AG08396 (cell line): ENCODE measurements at regions not wholly inside any gene's neighbourhood (a gene's known extent, or its start where the extent isn't known, plus 50 kb on each side); places are given as distances from the start of the nearest gene placed in this dataset.

ENCODE experiments used
- DNase-seq: peaks from one replicate; pipeline ENCODE4 v3.0.0; 2012; ENCODE audit warnings: low spot score, mixed read lengths

DNA sequence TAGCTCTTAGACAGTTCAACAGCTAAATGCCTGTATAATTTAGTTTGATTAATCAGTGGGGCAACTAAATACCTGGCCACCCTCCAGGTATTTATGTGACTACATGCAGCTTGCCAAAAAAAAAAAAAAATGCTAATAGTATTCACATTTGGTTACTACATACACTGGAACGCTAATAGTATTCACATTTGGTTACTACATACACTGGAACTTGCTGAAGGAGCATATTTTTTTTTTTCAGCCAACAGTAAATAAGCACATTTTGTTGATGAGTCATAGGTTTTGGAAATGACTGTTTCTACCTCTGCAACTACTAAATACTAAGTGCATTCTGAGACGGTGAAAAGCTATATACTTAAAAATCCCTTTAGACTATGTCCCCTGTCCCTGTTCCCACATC is 1172.3 kb downstream of the LRFN5 start:
- DNase-seq = no peak

DNA sequence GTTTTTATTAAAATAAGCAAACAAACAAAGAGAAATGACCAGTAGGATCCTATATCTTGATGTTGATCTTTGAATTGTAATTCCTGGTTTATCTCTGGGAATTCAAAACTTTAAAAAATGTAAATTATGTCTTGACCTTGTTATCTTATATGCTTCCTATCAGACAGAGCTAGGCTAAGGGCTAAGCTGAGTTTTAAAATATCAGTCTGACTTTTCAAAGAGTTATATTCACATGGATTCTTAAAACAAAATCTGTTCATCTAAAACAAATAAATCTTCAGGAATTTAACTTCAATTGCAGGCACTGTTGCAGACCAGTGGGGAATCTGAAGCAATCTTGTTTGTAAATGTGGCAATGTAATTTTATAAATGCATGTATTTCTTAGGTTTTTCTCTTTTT is 1144.1 kb downstream of the LRFN5 start:
- no peak for DNase-seq

DNA sequence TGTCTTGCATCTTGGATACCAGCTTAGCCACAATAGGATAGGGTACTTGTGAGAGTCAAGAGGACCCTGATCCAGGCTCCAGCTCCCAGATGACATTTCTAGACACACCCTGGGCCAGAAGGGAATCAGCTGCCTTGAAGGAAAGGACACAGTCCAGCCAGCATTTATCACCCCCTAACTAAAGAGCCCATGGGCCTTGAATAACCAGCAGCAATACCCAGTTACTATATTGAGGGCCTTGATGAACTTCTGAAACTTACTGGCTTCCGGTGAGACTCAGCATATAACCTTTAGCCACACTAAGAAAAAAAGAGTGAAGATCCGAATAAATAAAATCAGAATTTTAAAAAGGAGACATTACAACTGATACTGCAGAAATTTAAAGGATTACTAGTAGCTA is 1135.4 kb downstream of the LRFN5 start:
- no peak for DNase-seq

DNA sequence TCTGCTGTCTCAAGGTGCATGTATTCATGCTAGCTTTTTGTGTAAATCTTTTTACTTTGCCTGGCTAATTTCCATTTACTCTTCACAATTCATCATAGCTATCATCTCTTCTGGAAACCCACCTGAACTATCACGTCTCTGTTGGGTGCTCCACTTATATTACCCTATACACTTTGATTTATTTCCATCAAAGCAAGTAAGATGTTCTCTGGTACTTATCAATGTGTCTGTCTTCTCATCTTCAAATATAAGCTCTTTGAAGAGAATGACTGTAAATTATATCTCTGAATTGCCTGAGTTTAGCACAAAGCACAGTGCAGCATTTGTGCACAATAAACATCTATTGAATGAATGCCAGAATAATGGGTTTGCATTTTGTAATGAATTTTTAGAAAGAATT is 1129.7 kb downstream of the LRFN5 start:
- no peak for DNase-seq

DNA sequence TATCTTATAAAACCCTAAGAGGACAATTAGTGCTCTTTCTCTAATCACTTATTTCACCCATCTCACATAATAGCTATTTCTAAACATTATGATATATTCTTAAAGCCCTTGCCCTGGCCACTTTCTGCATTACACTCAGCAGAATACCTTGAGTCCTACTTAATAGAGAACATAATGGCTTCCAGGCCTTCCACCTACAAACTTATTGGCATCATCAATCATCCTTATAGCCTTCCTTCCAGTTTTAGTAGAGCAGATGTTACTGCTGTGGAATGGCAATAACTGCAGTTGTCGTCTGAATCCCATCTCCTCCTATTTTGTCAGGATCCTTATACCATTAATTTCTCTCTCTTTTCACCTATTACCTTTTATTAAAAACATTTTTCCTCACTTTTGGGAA is 1127.4 kb downstream of the LRFN5 start:
- DNase-seq = no peak

DNA sequence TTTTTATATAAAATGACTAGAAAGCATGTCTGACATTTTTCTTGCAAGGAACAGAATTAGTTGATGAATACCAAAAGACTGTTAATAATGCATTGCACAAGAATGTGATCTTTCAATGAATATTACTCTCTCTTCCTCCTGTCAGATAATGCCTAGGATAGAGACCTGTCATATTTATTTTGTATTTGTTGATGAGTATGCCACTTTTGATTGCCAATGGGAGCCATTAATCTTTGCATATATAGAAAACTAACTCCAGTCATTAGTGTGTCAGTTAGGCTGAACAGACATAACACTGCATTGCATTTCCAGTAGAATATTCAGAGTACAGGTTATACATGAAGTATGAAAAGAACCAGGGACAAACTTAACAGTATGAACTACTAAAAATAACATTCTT is 1125.3 kb downstream of the LRFN5 start:
- DNase-seq = no peak

DNA sequence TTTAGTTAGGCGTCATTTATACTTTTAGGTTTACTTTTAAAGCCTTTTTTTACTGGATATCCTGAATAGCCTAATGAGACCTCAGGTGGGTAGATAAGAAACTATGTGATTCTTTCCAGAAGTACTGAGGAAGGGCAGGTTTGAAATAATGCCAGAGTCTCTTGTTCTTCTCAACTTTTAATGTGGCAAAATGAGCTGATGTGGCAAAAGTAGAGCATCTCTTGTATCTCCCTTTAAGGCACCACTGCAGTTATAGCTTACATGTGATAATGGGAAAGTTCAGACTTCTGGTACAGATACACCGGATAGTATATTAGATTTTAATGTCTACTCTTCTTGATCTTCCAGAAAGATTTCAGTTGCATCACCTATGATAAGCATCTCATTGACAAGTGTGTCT is 1124.8 kb downstream of the LRFN5 start:
- no peak for DNase-seq

DNA sequence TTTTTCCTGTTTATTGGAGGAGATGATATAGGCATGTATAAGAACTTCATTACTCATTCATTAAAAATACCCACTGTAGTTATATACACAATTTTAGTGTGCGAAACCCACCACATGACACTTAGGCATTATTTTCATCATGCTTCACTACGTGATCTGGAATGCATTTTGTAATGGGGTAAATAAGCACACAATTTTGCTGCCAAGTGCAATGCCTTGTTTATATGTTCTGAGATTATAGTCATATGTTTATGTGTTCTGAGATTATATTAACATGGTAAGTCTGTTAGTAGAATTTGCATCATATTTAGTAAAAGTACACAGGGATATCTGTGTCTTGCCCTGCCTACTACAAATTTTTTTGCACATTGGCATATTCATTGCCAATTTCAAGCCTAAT is 1123.0 kb downstream of the LRFN5 start:
- DNase-seq = no peak

DNA sequence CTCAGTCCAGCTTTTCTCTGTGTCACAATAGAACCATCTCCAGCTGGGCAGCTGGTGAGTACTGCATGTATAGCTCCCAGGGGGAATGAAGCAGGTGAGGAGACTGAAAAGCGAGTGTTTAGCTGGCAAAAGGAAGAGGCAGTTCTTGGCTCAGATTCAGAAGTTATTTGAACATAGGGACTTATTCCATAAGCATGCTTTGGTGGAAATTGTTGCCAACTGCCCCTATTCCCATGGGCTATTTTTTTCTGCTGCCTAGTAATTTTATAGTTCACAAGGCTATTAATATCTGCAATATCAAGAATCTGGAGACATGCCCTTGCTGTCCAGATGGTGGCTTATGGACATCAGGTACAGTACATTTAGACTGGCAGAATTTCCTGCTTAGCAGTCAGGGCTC is 1112.7 kb downstream of the LRFN5 start:
- no peak for DNase-seq

DNA sequence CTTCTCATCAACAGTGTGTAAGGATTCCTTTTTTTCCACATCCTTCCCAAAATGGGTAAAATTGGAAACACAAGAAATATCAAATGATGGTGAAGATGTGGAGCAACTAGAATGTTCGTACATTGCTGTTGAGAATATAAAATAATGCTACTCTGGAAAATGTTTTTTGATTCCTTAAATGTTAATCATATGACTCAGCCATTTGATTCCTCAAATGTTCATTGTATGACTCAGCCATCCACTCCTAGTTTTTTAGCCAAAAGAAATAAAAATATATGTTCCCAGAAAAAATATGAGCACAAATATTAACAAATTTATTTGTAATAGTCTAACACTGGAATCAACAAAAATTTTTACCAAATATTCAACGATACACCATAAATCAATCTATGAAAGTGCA is 1108.6 kb downstream of the LRFN5 start:
- DNase-seq = no peak

DNA sequence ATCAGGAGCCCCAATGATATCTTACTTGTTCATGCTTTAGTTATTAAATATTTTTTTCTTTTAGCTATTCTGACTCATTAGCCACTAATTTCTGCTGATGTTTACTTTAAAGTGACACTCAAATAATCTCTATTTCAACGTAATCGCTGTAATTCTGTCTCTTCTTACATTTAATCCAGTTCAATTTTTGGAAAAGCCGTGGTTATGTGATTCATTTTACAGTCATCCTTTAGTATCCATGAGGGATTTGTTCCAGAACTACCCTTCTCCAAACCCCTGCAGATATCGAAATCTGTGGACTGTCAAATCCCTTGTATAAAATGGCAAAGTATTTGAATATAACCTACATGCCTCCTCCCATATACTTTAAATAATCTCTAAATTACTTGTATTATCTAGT is 1103.4 kb downstream of the LRFN5 start:
- DNase-seq = no peak

DNA sequence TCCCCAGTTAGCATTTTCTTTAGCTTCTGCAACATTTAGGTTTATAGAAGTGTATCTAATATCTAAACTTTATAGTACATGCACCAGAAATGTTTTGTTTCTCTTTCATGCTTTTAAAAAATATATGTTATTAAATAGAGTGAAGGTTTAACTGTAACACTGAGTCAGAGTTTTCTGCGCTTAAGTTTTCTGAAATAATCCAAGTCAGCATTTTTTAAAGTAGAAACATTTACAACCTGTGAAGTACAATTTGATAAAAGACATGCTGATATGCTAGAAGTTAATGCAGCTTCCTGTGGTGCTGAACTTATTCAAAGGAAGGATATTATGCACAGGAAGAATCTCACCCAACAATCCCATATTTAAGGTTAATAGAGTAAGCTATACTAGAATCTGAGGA is 1096.8 kb downstream of the LRFN5 start:
- no peak for DNase-seq

DNA sequence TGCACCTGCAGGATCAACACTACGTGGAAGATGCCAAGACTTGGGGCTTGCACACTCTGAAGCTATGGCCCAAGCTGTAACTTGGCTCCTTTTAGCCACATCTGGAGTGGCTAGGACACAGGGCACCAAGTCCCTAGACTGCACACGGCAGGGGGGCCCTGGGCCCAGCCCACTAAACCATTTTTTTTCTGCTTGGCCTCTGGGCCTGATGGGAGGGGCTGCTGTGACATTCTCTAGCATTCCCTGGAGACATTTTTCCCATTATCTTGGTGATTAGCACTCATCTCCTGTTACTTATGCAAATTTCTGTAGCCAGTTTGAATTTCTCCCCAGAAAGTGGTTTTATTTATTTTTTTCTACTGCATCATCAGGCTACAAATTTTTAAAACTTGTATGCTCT is 1080.7 kb downstream of the LRFN5 start:
- DNase-seq = no peak

DNA sequence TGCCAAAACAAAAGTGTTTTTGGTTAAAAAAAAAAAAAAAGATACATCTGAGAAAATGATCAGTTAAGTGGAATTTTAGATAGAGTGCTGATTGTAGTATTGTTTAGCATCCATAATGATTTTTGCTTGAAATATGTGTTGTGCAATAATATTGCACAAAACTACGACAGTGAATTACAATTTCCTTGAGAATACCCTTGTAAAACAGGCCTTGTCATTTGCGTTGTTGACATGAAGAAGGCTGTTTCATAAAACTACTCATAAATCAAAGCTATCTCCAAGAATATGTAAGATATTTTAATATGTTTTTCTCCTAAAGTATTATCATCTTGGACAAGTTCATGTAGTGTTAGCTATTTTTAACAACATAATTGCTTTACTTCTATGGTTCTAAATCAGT is 1077.0 kb downstream of the LRFN5 start:
- no peak for DNase-seq

DNA sequence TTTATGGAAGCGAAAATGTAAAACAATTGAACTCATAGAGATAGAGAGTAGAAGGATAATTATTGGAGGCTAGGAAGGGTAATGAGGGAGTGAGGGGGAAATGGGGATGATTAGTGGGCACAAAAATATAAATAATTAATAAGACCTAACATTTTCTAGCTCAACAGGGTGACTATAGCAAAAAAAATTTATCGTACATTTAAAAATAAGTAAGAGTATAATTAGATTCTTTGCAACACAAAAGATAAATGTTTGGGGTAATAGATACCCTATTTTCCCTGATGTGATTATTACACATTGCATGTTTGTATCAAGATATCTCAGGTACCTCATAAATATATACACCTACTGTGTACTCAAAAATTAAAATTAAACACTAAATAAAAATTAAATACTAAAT is 1070.0 kb downstream of the LRFN5 start:
- no peak for DNase-seq

DNA sequence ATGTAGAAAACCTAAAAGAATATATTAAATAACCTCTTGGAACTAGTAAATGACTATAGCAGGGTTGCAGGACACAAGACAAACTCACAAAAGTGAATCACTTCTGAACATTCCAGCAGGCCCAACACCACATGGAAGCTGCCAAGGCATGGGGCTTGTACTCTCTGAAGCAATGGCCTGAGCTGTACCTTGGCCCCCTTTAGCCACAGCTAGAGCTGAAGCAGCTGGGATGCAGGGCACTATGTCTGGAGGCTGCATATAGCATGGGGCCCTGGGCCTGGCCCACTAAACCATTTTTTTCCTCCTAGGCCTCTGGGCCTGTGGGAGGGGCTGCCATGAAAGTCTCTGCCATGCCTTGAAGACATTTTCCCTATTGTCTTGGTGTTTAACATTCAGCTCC is 1067.3 kb downstream of the LRFN5 start:
- no peak for DNase-seq

DNA sequence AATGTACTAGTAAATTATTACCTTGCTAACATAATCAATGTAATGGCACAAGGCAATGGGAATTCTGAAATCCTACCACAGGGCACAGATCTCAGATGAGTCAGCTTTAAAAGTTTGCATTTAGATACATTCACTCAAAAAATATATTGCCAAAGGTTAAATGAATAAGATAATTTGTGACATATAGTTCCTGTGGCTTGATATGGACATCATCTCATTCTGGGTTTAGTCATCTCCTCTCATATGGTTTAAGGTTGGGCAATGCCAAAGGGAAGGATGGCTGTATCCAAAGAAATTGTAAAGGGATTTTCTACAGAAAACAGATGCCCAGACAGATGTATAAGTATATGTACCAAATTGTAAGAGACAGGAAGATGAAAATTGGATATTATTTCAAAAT is 1065.0 kb downstream of the LRFN5 start:
- DNase-seq = no peak

DNA sequence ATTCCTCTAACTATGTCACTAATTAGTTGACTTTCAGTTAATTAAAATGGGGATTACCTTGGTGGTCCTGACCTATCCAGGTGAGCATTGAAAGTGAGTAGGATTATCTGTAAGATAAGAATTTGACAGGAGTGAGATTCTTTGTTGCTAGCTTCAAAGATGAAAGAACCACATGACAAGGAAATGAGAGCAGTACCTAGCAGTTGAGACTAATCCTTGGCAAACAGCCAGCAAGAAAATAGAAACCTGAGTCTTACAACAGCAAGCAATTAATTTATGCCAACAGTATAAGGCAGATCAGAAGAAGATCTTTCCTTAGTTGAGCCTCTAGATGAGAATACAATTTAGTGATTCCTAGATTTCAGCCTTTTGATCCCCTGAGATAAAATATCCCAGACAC is 1058.4 kb downstream of the LRFN5 start:
- DNase-seq = no peak

DNA sequence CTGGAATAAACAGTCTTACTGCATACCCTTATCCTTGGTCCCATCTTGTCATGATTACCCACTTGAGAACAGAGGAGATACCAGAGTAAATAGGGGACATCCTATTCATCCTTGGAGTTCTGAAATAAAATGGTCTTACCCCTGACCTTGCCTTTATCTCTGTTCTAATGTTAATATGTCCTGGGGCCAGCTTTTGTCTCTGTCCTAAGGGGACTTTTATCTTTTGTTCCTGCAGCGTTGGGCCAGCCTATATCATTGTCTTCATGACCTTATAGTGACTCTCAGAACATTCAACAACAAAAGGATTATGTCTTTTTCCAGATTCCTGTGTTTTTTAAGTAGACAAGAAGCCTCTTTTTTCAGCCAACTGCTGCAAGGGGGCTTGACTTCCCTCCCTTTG is 1057.5 kb downstream of the LRFN5 start:
- DNase-seq = no peak

DNA sequence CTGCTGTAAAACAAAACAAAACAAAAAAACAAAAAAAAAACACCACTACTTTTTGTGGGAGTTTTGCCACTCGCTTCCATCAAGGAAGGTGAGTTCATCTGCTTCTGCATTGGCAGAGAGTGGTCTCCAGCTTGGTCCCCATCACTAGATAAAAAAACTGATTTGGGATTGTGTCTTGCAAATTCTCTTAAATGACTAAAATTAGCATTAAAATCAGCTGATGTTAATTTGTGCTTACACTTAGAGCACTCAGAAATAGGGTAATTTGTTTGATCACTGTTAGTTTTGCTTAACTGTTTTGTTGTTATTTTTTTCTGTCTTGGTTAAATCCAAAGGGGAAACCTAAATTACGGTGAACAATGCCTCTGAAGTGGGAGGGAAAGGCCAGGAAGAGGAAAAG is 1048.0 kb downstream of the LRFN5 start:
- no peak for DNase-seq

DNA sequence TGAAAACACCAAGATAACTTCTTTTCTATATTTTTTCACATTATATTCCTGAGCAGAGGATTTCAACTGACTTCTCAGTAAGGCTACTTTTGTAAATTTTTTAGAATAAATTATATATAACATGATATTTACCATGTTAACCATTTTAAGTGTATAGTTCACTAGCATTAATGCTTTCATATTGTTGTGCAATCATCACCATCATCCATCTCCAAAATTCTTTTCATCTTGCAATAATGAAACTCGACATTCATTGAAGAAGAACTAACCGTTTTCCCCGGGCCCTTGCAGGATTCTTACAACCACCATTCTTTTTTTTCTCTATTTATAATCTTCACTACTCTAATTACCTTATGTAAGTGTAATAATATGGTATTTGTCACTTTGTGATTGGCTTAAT is 1036.1 kb downstream of the LRFN5 start:
- DNase-seq = no peak

DNA sequence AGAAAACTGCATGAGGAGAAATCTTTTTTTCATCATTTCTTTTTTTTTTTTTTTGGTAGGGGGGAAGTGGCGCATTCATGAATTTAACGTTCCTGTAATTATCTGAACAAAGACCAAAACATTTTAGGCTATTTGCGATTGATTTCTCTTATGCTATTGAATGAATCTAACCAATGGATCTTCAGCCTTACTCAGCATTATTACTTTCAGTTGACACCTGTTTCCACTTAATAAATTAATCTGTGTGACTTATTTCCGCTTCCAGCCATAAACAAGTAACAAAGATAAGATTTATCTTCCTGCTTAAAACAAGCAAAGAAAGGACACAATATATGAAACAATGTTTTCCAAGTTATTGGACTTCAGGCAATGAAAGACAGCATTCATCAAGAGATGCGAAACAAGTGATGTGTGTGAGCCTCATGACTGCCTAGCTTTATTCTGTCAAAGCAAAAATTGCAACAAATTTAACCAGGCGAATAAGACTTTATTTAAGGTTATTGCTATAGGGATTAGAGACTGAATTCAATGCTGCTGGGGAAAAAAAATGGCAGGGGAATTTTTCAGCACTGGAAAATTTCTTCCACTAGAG is 1026.9 kb downstream of the LRFN5 start:
- DNase-seq = no peak

DNA sequence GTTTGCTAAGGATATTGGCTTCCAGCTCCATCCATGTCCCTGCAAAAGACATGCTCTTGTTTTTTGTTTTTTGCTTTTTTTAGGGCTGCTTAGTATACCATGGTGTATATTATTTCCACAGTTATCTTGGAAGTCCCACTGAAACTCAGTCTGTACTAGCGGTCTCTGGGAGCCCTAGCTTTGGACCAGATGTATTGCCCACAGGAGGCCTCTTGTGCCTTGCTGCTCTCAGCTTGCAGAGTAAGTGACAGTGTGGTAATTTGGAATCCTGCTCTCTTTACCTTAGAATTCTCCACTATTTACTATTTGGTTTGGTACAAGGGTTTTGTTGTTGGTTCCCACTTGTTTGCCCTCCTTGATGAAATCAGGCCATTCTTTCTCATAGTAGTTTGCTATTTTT is 1022.9 kb downstream of the LRFN5 start:
- no peak for DNase-seq

DNA sequence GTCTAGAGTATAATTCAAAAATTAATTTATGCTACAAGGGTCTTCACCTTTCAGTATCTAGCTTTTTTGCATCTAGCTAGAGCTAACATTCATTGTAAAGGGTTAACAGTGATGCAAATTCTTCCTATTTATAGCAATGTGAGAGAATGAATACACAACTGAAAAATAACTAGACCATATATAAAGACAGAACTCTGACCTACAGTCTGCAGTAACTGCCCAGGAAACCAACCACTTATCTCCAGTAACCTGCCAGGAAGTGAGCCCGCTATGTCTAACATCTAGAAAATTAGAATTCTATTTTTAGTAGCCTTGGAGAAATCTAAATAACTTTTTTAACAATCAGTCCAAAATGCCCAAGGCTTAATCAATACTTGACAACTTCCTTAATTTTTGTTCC is 1021.9 kb downstream of the LRFN5 start:
- no peak for DNase-seq

DNA sequence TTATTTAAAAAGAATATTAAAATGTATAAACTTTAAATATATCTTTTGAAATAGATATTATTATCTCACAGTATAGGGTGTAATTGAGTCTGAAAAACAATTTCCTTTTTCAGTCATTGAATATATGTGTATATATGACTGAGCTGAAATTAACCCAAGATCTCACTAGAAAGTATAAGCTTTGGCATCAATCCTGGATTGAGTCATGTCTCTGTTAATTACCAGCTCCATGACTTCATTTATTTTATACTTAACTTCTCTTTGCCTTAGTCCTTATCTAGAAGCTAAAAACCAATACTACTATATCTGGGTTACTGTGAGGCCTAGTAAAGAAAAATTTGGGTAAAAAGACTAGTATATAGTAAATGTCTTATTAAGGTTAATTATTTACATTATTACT is 1020.3 kb downstream of the LRFN5 start:
- no peak for DNase-seq
